ENCODE measurements at regions not wholly inside any gene's neighbourhood (a gene's known extent, or its start where the extent isn't known, plus 50 kb on each side); places are given as distances from the start of the nearest gene placed in this dataset.
"Not testable (repeated sequence)": the region's sequence is repeated elsewhere in the genome, so short reads cannot be mapped to it uniquely, and the experiment has no call there.

DNA sequence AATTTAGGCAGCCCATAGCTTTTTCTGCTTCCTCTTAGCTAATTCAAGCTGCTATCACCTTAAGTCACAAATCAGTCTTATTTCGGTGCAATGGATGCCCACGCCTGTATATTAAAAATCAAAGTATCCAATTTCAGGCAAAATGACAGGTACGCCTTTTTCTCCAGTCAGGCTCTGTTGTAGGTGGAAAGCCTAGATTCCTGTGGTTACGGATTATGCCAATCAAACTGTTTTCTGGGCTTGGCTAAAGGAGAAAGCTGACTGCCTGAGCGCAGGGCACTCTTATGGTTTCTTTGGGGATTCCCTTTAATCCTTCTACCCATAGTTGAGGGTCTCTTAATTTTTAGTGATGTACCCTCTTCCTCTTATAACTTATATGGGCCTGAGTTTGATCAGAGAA, 550.5 kb downstream of the PDHA2 start:
- no peak overlapping the region for H3K4me3 ChIP-seq (replicated peaks; ENCODE audit: low read depth, low read length)
- DNase-seq (ENCODE audit: extremely low read depth, insufficient read length) = no peak
- H3K36me3 ChIP-seq (ENCODE audit: control insufficient read depth, insufficient read depth, low read length) = no peaks in the 10 kb centered on the region
- TF ChIP-seq, protein P1, sequence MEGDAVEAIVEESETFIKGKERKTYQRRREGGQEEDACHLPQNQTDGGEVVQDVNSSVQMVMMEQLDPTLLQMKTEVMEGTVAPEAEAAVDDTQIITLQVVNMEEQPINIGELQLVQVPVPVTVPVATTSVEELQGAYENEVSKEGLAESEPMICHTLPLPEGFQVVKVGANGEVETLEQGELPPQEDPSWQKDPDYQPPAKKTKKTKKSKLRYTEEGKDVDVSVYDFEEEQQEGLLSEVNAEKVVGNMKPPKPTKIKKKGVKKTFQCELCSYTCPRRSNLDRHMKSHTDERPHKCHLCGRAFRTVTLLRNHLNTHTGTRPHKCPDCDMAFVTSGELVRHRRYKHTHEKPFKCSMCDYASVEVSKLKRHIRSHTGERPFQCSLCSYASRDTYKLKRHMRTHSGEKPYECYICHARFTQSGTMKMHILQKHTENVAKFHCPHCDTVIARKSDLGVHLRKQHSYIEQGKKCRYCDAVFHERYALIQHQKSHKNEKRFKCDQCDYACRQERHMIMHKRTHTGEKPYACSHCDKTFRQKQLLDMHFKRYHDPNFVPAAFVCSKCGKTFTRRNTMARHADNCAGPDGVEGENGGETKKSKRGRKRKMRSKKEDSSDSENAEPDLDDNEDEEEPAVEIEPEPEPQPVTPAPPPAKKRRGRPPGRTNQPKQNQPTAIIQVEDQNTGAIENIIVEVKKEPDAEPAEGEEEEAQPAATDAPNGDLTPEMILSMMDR (IDR thresholded peaks at IDR 0.05; ENCODE audit: insufficient read depth, low read length, poor library complexity, severe bottlenecking) = no peak
- no peaks in the 10 kb centered on the region for H3K27me3 ChIP-seq (replicated peaks; ENCODE audit: control insufficient read depth, insufficient read depth, low read length)

DNA sequence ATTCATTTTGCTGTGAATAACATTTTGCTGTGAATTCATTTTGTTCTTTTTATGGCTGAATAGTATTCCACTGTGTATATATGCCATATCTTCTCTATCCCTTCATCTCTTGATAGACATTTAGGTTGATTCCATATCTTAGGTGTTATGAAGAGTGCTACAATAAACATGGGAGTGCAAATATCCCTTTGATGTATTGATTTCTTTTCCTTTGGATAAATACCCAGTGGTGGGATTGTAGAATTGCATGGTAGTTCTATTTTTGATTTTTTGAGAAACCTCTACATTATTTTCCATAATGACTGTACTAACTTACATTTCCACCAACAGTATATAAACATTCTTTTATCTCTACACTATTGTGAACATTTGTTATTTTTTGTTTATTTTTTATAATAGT, 555.9 kb downstream of the PDHA2 start:
- DNase-seq (ENCODE audit: extremely low read depth, insufficient read length) = no peak
- no peaks in the 10 kb centered on the region for H3K27me3 ChIP-seq (replicated peaks; ENCODE audit: control insufficient read depth, insufficient read depth, low read length)
- no peak overlapping the region for H3K4me3 ChIP-seq (replicated peaks; ENCODE audit: low read depth, low read length)
- TF ChIP-seq, protein P1 (IDR thresholded peaks at IDR 0.05; ENCODE audit: insufficient read depth, low read length, poor library complexity, severe bottlenecking) = no peak
- no peaks in the 10 kb centered on the region for H3K36me3 ChIP-seq (ENCODE audit: control insufficient read depth, insufficient read depth, low read length)

DNA sequence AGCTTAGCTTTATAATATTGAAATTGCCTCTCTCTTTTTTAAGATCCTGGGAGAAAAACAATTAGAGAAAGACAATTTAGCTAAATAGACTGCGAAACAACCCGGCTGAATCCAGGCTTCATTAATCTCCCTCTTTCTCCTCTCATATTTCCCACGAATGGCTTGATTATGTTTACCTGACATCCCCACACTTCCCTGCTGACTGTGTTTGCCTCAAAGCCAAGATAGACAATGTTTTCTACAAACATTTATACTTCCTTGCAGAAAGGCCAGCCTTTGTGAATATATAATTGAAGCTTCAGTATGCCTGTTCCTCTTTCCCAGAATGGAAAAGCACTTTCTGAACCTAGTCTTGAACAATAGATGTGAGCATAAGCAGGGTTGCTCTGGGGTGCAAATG, 566.8 kb downstream of the PDHA2 start:
- DNase-seq (ENCODE audit: extremely low read depth, insufficient read length) = no peak
- H3K36me3 ChIP-seq (ENCODE audit: control insufficient read depth, insufficient read depth, low read length) = no peaks in the 10 kb centered on the region
- TF ChIP-seq, protein P1 (IDR thresholded peaks at IDR 0.05; ENCODE audit: insufficient read depth, low read length, poor library complexity, severe bottlenecking) = no peak
- H3K27me3 ChIP-seq (replicated peaks; ENCODE audit: control insufficient read depth, insufficient read depth, low read length) = no peaks in the 10 kb centered on the region
- H3K4me3 ChIP-seq (replicated peaks; ENCODE audit: low read depth, low read length) = no peak overlapping the region

DNA sequence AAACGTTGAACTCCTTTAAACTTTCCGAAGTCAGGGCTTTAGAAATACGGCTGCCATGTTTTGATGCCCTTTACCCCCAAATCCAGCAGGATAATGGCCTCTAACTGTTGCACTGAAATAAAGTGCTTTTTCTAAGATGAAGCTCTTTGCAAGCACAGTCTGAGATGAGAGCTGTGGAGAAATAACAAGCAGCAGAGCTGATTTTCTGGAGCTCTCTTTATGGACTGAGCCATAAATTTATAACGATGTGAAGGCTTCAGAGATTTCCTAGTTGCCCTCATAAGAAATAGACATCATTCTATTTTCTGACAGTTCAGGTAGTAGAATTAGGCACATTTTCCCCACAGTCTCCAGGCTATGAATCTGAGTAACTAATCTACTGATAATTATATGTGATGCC, 567.3 kb downstream of the PDHA2 start:
- Histone ChIP-seq H3K36me3 (ENCODE audit: control insufficient read depth, insufficient read depth, low read length) (no peaks in the 10 kb centered on the region), H3K27me3 (replicated peaks; ENCODE audit: control insufficient read depth, insufficient read depth, low read length) (no peaks in the 10 kb centered on the region), H3K4me3 (replicated peaks; ENCODE audit: low read depth, low read length) (no peak overlapping the region)
- TF ChIP-seq, protein P1 (IDR thresholded peaks at IDR 0.05; ENCODE audit: insufficient read depth, low read length, poor library complexity, severe bottlenecking) = no peak
- DNase-seq (ENCODE audit: extremely low read depth, insufficient read length) = no peak

DNA sequence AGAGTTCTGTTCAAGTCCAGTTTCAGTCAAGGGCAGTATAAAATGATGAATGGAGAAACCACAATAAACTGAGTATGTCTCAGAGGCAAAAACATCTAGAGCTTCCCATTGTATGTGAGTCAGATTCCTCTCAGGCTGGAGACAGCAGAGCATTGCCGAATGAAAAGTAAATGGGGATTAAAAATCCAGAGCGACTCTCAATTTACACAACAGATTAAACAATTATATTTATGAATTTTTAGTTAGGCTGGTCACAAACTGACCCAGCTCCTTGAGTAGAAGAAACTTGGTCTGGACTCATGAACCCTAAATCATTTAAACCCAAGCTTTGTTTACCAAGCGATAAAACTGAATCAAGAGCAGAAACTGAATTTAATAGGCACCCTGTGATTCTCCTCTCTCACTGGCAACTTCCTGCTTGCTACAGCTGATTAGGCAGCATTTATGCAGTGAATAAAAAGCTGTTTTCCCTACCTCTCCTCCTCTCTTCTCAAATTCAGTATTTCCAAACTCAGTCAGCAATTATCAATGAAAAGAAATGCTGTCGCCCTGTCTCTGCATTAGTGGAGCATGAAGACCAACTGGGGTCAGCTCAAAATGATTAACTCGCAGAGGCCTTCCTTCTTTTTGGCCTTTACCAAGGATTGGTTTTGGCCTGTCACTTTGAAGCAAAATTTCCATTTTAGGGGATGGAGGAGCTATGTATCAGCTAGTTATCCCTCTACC, 568.0 kb downstream of the PDHA2 start:
- TF ChIP-seq, protein P1 (IDR thresholded peaks at IDR 0.05; ENCODE audit: insufficient read depth, low read length, poor library complexity, severe bottlenecking) = no peak
- no peak for DNase-seq (ENCODE audit: extremely low read depth, insufficient read length)
- Histone ChIP-seq H3K27me3 (replicated peaks; ENCODE audit: control insufficient read depth, insufficient read depth, low read length) (no peaks in the 10 kb centered on the region), H3K4me3 (replicated peaks; ENCODE audit: low read depth, low read length) (no peak overlapping the region), H3K36me3 (ENCODE audit: control insufficient read depth, insufficient read depth, low read length) (no peaks in the 10 kb centered on the region)

DNA sequence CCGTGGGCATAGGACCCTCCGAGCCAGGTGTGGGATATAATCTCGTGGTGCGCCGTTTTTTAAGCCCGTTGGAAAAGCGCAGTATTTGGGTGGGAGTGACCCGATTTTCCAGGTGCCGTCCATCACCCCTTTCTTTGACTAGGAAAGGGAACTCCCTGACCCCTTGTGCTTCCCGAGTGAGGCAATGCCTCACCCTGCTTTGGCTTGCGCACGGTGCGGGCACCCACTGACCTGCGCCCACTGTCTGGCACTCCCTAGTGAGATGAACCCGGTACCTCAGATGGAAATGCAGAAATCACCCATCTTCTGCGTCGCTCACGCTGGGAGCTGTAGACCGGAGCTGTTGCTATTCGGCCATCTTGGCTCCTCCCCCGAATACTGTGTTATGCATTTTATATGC, 575.0 kb downstream of the PDHA2 start:
- DNase-seq (ENCODE audit: extremely low read depth, insufficient read length); H3K4me3 ChIP-seq (replicated peaks; ENCODE audit: low read depth, low read length); H3K36me3 ChIP-seq (ENCODE audit: control insufficient read depth, insufficient read depth, low read length); H3K27me3 ChIP-seq (replicated peaks; ENCODE audit: control insufficient read depth, insufficient read depth, low read length): not testable (repeated sequence)

Measured in GM06990 (cell line).